DND-41 (cell line): ENCODE measurements at regions not wholly inside any gene's neighbourhood (a gene's known extent, or its start where the extent isn't known, plus 50 kb on each side); places are given as distances from the start of the nearest gene placed in this dataset.

Experiments
- CTCF ChIP-seq: IDR thresholded peaks from 2 replicates; pipeline ENCODE4 v1.5.1; 2012; ENCODE audit warnings: borderline replicate concordance, low read length, moderate library complexity, mild to moderate bottlenecking; ENCODE audit not compliant: poor library complexity, severe bottlenecking; ENCODE audit errors: extremely low read depth
- EZH2 ChIP-seq: IDR thresholded peaks from 3 replicates; pipeline ENCODE4 v1.6.1; 2012; ENCODE audit warnings: borderline replicate concordance, low read depth, mild to moderate bottlenecking, moderate library complexity, low read length, inconsistent platforms; ENCODE audit not compliant: severe bottlenecking

- TF ChIP-seq CTCF (no peak), EZH2 (no peak)
Observed at GRCh38 chr4:14272206-14272605, 644.7 kb upstream of the BOD1L1 start.
